GM23338 (cell line): ENCODE measurements at regions not wholly inside any gene's neighbourhood (a gene's known extent, or its start where the extent isn't known, plus 50 kb on each side); places are given as distances from the start of the nearest gene placed in this dataset.

ENCODE experiments used
- ATAC-seq: fragments of 200-7000 bp; cut with Tn5 transposase; 3 replicates; pipeline ENCODE4 v1.9.1; 2020
- DNase-seq: peaks from one replicate; pipeline ENCODE4 v3.0.0-alpha.2; 2015; ENCODE audit warnings: low spot score
- H2AFZ ChIP-seq: fragments of 200-600 bp; sonication (generic); 2 replicates; pipeline ENCODE4 v1.8.0; 2016; ENCODE audit warnings: antibody characterized with exemption, mild to moderate bottlenecking, moderate library complexity
- H3F3A ChIP-seq: fragments of 200-600 bp; sonication (generic); replicated peaks from 2 replicates; pipeline ENCODE4 v1.8.0; 2017; ENCODE audit warnings: antibody characterized with exemption, mixed run types, low read depth
- H3K27ac ChIP-seq: fragments of 200-600 bp; sonication (generic); 2 replicates; pipeline ENCODE4 v1.6.1; 2016; ENCODE audit warnings: low read depth
- H3K27me3 ChIP-seq: fragments of 200-600 bp; sonication (generic); 2 replicates; pipeline ENCODE4 v1.8.0; 2016; ENCODE audit warnings: mild to moderate bottlenecking, mixed run types, moderate library complexity; ENCODE audit not compliant: insufficient read depth
- H3K36me3 ChIP-seq: fragments of 200-600 bp; sonication (generic); 2 replicates; pipeline ENCODE4 v1.8.0; 2016; ENCODE audit warnings: mild to moderate bottlenecking; ENCODE audit not compliant: insufficient read depth
- H3K4me1 ChIP-seq: fragments of 200-600 bp; sonication (generic); 2 replicates; pipeline ENCODE4 v1.8.0; 2016; ENCODE audit warnings: mild to moderate bottlenecking, moderate library complexity; ENCODE audit not compliant: insufficient read depth
- H3K4me2 ChIP-seq: fragments of 200-600 bp; sonication (generic); 2 replicates; pipeline ENCODE4 v1.7.1; 2017; ENCODE audit warnings: mixed run types
- H3K4me3 ChIP-seq: fragments of 200-600 bp; sonication (generic); 2 replicates; pipeline ENCODE4 v1.6.1; 2016; ENCODE audit warnings: mixed run types
- H3K79me2 ChIP-seq: fragments of 200-600 bp; sonication (generic); replicated peaks from 2 replicates; pipeline ENCODE4 v1.8.0; 2017; ENCODE audit warnings: mild to moderate bottlenecking; ENCODE audit not compliant: insufficient read depth
- H3K9me2 ChIP-seq: fragments of 200-600 bp; sonication (generic); 2 replicates; pipeline ENCODE4 v1.8.0; 2017; ENCODE audit not compliant: insufficient read depth
- H4K20me1 ChIP-seq: fragments of 200-600 bp; sonication (generic); replicated peaks from 2 replicates; pipeline ENCODE4 v1.8.0; 2017; ENCODE audit warnings: mild to moderate bottlenecking; ENCODE audit not compliant: insufficient read depth
- H3K27ac Mint-ChIP-seq: 2 replicates; pipeline ENCODE4 v1.8.0; 2020; ENCODE audit warnings: inconsistent platforms, mild to moderate bottlenecking, moderate library complexity, mixed read lengths
- H3K27me3 Mint-ChIP-seq: 3 replicates; pipeline ENCODE4 v1.8.0; 2022; ENCODE audit warnings: low read depth, mild to moderate bottlenecking, moderate library complexity, mixed read lengths, inconsistent platforms; ENCODE audit not compliant: insufficient read depth, poor library complexity
- H3K36me3 Mint-ChIP-seq: 3 replicates; pipeline ENCODE4 v1.8.0; 2021; ENCODE audit warnings: low read depth, mild to moderate bottlenecking, inconsistent platforms, moderate library complexity, mixed read lengths
- H3K4me1 Mint-ChIP-seq: 3 replicates; pipeline ENCODE4 v1.8.0; 2020; ENCODE audit warnings: mild to moderate bottlenecking, inconsistent platforms, mixed read lengths
- H3K4me3 Mint-ChIP-seq: 3 replicates; pipeline ENCODE4 v1.8.0; 2021; ENCODE audit warnings: moderate library complexity, mild to moderate bottlenecking, inconsistent platforms, mixed read lengths
- H3K9me3 Mint-ChIP-seq: 3 replicates; pipeline ENCODE4 v1.8.0; 2020; ENCODE audit warnings: moderate library complexity, mild to moderate bottlenecking, inconsistent platforms, mixed read lengths
- CREB1 ChIP-seq: fragments of 250-450 bp; sonication (Bioruptor Pico); IDR thresholded peaks from 2 replicates; pipeline ENCODE4 v1.5.0; 2020; ENCODE audit warnings: low read depth, mild to moderate bottlenecking, moderate library complexity
- CTCF ChIP-seq, 2 experiments: fragments of 200-600 bp in 1 of 2; sonication (generic) in 1 of 2; conservative IDR thresholded peaks; 2 replicates each; pipeline versions ENCODE4 v1.5.1 to v1.6.1; 2016 to 2017; ENCODE audit warnings: antibody characterized with exemption in 2 of 2, low read depth in 2 of 2, mild to moderate bottlenecking in 2 of 2, moderate library complexity in 1 of 2
- ETS1 ChIP-seq: IDR thresholded peaks from 2 replicates; pipeline ENCODE4 v1.6.1; 2016; ENCODE audit warnings: antibody characterized with exemption
- EZH2phosphoT487 ChIP-seq: fragments of 200-600 bp; sonication (generic); IDR thresholded peaks from one replicate; pipeline ENCODE4 v1.8.1; 2018; ENCODE audit warnings: antibody characterized with exemption; ENCODE audit not compliant: unreplicated experiment
- JUNB ChIP-seq: IDR thresholded peaks from one replicate; pipeline ENCODE4 v1.6.1; 2016; ENCODE audit warnings: antibody characterized with exemption; ENCODE audit not compliant: unreplicated experiment
- NANOG ChIP-seq: IDR thresholded peaks from 2 replicates; pipeline ENCODE4 v1.6.1; 2016; ENCODE audit warnings: antibody characterized with exemption, borderline replicate concordance
- POLR2AphosphoS5 ChIP-seq: IDR thresholded peaks from 2 replicates; pipeline ENCODE4 v1.6.1; 2016; ENCODE audit warnings: antibody characterized with exemption, low read depth
- REST ChIP-seq: IDR thresholded peaks from one replicate; pipeline ENCODE4 v1.6.1; 2018; ENCODE audit warnings: antibody characterized with exemption; ENCODE audit not compliant: unreplicated experiment
- STAT1 ChIP-seq: IDR thresholded peaks from one replicate; pipeline ENCODE4 v1.6.1; 2016; ENCODE audit warnings: antibody characterized with exemption; ENCODE audit not compliant: unreplicated experiment
- ZNF462 ChIP-seq: fragments of 250-450 bp; sonication (Bioruptor Pico); IDR thresholded peaks from 2 replicates; pipeline ENCODE4 v1.5.0; 2020; ENCODE audit warnings: mild to moderate bottlenecking, moderate library complexity

GRCh38 chr1:36657826-36658225 lies 175.1 kb upstream of the CSF3R start (continued):
- no peak for TF ChIP-seq ZNF462 (CRISPR knock-in tag)
- TF ChIP-seq CTCF (conservative IDR thresholded peaks at IDR 0.05; ENCODE audit: low read depth in 2 of 2): no peak
- no peak for TF ChIP-seq JUNB

- no peak for DNase-seq
- no peak overlapping the region for H3K4me3 Mint-ChIP-seq
- Histone ChIP-seq H3K9me2 (no peaks in the 10 kb centered on the region; the same call in 1 of the 2 replicates), H3F3A (no peaks in the 10 kb centered on the region), H3K79me2 (no peaks in the 10 kb centered on the region), H3K27ac (no peak overlapping the region), H3K27me3 (no peaks in the 10 kb centered on the region), H4K20me1 (no peaks in the 10 kb centered on the region), H2AFZ (no peak overlapping the region), H3K4me1 (no peaks in the 10 kb centered on the region), H3K4me2 (no peak overlapping the region), H3K36me3 (no peaks in the 10 kb centered on the region), H3K4me3 (no peak overlapping the region)
- no peaks in the 10 kb centered on the region; the same call in 2 of the 3 replicates for H3K4me1 Mint-ChIP-seq
- no peak for ATAC-seq
- no peaks in the 10 kb centered on the region; the same call in 1 of the 3 replicates for H3K9me3 Mint-ChIP-seq
- no peak overlapping the region for H3K27ac Mint-ChIP-seq
- H3K27me3 Mint-ChIP-seq: peaks cover 6% of the 10 kb centered on the region
- no peaks in the 10 kb centered on the region; the same call in 2 of the 3 replicates for H3K36me3 Mint-ChIP-seq
- TF ChIP-seq EZH2phosphoT487: no peak
- TF ChIP-seq JUNB: no peak
- TF ChIP-seq STAT1: no peak
- TF ChIP-seq NANOG: no peak
- TF ChIP-seq ETS1: no peak
- TF ChIP-seq POLR2AphosphoS5: no peak
- no peak for TF ChIP-seq CREB1
- TF ChIP-seq REST: no peak
- TF ChIP-seq CTCF (conservative IDR thresholded peaks at IDR 0.05; ENCODE audit: low read depth in 2 of 2): no peak
These were observed 174.1 kb upstream of the CSF3R start for GRCh38 chr1:36656838-36657237.
